Peyer's patch (tissue), 4 donors: ENCODE measurements at regions not wholly inside any gene's neighbourhood (a gene's known extent, or its start where the extent isn't known, plus 50 kb on each side); places are given as distances from the start of the nearest gene placed in this dataset.

ENCODE experiments used
- POLR2A ChIP-seq, 2 donors: fragments of 450-650 bp; IDR thresholded peaks; one replicate each; pipeline ENCODE4 v1.5.1; 2017; ENCODE audit warnings: antibody characterized with exemption in 2 of 2, mild to moderate bottlenecking in 2 of 2, moderate library complexity in 2 of 2
- TF ChIP-seq, protein P1 (sequence below), 6 experiments: fragments of 450-650 bp in 4 of 6; fragments of 200-600 bp in 2 of 6; sonication (generic) in 1 of 6; IDR thresholded peaks; one replicate each; pipeline ENCODE4 v1.5.1; 2017 to 2019; ENCODE audit warnings: antibody characterized with exemption in 6 of 6, mild to moderate bottlenecking in 3 of 6, moderate library complexity in 1 of 6

DNA sequence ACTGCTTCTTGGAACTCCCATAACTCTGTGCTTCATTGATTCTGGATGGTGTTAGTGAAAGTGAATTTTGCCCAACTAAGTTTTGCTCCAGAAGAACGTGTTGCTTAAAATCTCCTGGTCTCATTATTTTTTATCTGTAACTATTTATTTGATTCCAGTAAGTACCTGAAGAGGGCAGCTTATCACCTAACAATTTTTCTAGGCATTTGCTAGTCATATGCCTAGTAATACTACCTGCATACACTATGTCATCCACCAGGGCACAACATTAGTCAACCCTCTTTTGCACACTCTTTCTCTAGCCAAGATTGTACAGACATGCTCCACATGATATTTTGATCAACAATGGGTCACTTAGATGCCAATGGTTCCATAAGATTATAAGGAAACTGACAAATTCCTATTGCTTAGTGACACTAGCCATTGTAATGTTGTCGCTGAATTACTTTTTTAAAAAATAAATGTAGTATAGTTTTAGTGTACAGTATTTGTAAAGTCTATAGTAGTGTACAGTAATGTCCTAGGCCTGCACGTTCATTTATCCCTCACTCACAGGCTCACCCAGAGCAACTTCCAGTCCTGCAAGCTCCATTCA, 499.9 kb upstream of the AADAT start:
- TF ChIP-seq, protein P1, sequence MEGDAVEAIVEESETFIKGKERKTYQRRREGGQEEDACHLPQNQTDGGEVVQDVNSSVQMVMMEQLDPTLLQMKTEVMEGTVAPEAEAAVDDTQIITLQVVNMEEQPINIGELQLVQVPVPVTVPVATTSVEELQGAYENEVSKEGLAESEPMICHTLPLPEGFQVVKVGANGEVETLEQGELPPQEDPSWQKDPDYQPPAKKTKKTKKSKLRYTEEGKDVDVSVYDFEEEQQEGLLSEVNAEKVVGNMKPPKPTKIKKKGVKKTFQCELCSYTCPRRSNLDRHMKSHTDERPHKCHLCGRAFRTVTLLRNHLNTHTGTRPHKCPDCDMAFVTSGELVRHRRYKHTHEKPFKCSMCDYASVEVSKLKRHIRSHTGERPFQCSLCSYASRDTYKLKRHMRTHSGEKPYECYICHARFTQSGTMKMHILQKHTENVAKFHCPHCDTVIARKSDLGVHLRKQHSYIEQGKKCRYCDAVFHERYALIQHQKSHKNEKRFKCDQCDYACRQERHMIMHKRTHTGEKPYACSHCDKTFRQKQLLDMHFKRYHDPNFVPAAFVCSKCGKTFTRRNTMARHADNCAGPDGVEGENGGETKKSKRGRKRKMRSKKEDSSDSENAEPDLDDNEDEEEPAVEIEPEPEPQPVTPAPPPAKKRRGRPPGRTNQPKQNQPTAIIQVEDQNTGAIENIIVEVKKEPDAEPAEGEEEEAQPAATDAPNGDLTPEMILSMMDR (IDR thresholded peaks at IDR 0.05) = peak in 3 of 6 experiments; percentile 64 to 77 (median 75)
- no peak for TF ChIP-seq POLR2A (IDR thresholded peaks at IDR 0.05)
